ENCODE measurements at regions not wholly inside any gene's neighbourhood (a gene's known extent, or its start where the extent isn't known, plus 50 kb on each side); places are given as distances from the start of the nearest gene placed in this dataset.
"Not testable (repeated sequence)": the region's sequence is repeated elsewhere in the genome, so short reads cannot be mapped to it uniquely, and the experiment has no call there.

DNA sequence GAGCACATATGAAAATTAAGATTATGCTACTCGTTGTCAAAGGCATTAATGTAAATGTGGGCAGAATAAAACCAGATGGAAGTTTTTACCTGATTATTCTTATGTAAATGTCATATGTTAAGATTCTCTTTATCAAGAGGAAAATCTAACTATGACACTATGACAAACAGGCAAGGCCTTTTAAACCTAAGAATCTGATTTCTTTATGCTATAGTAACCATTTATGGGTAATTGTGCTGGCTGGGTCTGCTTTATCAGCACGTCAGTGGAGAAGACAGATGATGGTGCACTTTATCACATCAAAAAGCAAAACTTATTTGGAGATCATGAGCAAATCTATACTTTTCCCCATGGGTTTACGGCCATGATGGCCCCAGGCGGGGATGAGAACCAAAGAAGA lies 412.0 kb upstream of the NOX3 start:
- BruUV-seq (replicated peaks): no TSS peak
- dilution Hi-C loops (cut with HindIII; ENCODE audit: low sequenced_read_pairs, unreplicated experiment): no loop called here
- Histone ChIP-seq H2BK20ac (ENCODE audit: low read depth, low read length) (no peak overlapping the region), H4K8ac (ENCODE audit: low read depth in 2 of 2, low read length in 2 of 2) (no peak overlapping the region), H3K18ac (ENCODE audit: low read depth, low read length) (no peak overlapping the region), H2BK120ac (ENCODE audit: low read depth, low read length) (no peak overlapping the region), H3K9ac (ENCODE audit: low read depth, low read length) (no peak overlapping the region), H4K5ac (ENCODE audit: low read depth, low read length) (no peak overlapping the region), H3K56ac (ENCODE audit: extremely low read depth, insufficient read depth, low read length) (no peak overlapping the region), H4K91ac (ENCODE audit: insufficient read depth, low read depth, low read length) (no peak overlapping the region), H3K9me3 (ENCODE audit: control insufficient read depth, insufficient read depth, low read length) (no peaks in the 10 kb centered on the region), H3K4ac (ENCODE audit: low read depth, low read length) (no peak overlapping the region), H3K14ac (replicated peaks; ENCODE audit: low read depth, low read length) (no peak overlapping the region), H2AK5ac (ENCODE audit: low read depth, low read length) (no peak overlapping the region), H2BK5ac (ENCODE audit: low read depth, low read length, poor library complexity, severe bottlenecking) (no peak overlapping the region), H3K36me3 (ENCODE audit: control insufficient read depth, insufficient read depth, low read length) (no peaks in the 10 kb centered on the region), H3K9me1 (ENCODE audit: insufficient read depth, low read length) (no peaks in the 10 kb centered on the region), H3K4me3 (ENCODE audit: insufficient read depth, low read depth, low read length) (no peak overlapping the region), H2AK9ac (replicated peaks; ENCODE audit: low read depth, low read length, poor library complexity) (no peak overlapping the region), H2BK15ac (ENCODE audit: low read depth, low read length) (no peak overlapping the region), H3K27ac (ENCODE audit: insufficient read depth, low read length) (no peak overlapping the region), H3K4me2 (ENCODE audit: low read depth, low read length) (no peak overlapping the region), H3K79me1 (ENCODE audit: low read depth in 1 of 2, low read length in 2 of 2) (no peaks in the 10 kb centered on the region), H2AFZ (replicated peaks; ENCODE audit: low read length, poor library complexity) (no peak overlapping the region), H3K27me3 (ENCODE audit: control insufficient read depth, insufficient read depth, low read length) (no peaks in the 10 kb centered on the region), H4K20me1 (ENCODE audit: insufficient read depth, low read length) (no peaks in the 10 kb centered on the region), H3K23ac (ENCODE audit: low read depth, low read length) (no peak overlapping the region), H3K4me1 (ENCODE audit: control insufficient read depth, insufficient read depth, low read length) (no peaks in the 10 kb centered on the region)
- DNase-seq: no peak
- intact Hi-C loops (cut with micrococcal nuclease): no loop called here
- TF ChIP-seq POLR2A (IDR thresholded peaks at IDR 0.05; ENCODE audit: low read depth, low read length) (no peak), SMC3 (IDR thresholded peaks at IDR 0.05; ENCODE audit: low read depth, low read length) (no peak)
- in situ Hi-C loops (cut with MboI; ENCODE audit: low sequenced_read_pairs): no loop called here
- ATAC-seq (ENCODE audit: low read depth): no peak
- WGBS, 2 experiments (ENCODE audit: extremely low coverage in 2 of 2, insufficient read length in 1 of 2): no CpG with 5 or more reads among the region's 4 CpGs
- POLR2A ChIA-PET (ENCODE audit: unreplicated experiment): no interaction called here
- CTCF ChIA-PET: no interaction called here

DNA sequence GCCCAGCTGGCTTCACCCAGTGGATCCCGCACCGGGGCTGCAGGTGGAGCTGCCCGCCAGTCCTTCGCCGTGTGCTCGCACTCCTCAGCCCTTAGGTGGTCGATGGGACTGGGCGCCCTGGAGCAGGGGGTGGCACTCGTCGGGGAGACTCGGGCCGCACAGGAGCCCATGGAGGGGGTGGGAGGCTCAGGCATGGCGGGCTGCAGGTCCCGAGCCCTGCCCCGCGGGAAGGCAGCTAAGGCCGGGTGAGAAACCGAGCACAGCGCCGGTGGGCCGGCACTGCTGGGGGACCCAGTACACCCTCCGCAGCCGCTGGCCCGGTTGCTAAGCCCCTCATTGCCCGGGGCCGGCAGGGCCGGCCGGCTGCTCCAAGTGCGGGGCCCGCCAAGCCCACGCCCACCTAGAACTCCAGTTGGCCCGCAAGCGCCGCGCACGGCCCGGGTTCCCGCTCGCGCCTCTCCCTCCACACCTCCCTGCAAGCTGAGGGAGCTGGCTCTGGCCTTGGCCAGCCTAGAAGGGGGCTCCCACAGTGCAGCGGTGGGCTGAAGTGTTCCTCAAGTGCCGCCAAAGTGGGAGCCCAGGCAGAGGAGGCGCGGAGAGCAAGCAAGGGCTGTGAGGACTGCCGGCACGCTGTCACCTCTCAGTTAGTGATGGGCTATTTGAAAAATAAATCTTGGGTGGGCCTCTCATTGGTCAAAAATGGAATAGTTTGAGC lies 411.2 kb upstream of the NOX3 start:
- H2BK5ac ChIP-seq (ENCODE audit: low read depth, low read length, poor library complexity, severe bottlenecking); H3K9me1 ChIP-seq (ENCODE audit: insufficient read depth, low read length); H3K27me3 ChIP-seq (ENCODE audit: control insufficient read depth, insufficient read depth, low read length); H3K14ac ChIP-seq (replicated peaks; ENCODE audit: low read depth, low read length); H2BK15ac ChIP-seq (ENCODE audit: low read depth, low read length); H3K23ac ChIP-seq (ENCODE audit: low read depth, low read length); CTCF ChIA-PET; H3K4me2 ChIP-seq (ENCODE audit: low read depth, low read length); H2BK20ac ChIP-seq (ENCODE audit: low read depth, low read length); POLR2A ChIA-PET (ENCODE audit: unreplicated experiment); intact Hi-C loops (cut with micrococcal nuclease); H3K9me3 ChIP-seq (ENCODE audit: control insufficient read depth, insufficient read depth, low read length); H3K36me3 ChIP-seq (ENCODE audit: control insufficient read depth, insufficient read depth, low read length); H4K20me1 ChIP-seq (ENCODE audit: insufficient read depth, low read length); H2AK5ac ChIP-seq (ENCODE audit: low read depth, low read length); in situ Hi-C loops (cut with MboI; ENCODE audit: low sequenced_read_pairs); H4K5ac ChIP-seq (ENCODE audit: low read depth, low read length); H3K18ac ChIP-seq (ENCODE audit: low read depth, low read length); H3K4me1 ChIP-seq (ENCODE audit: control insufficient read depth, insufficient read depth, low read length); H2AFZ ChIP-seq (replicated peaks; ENCODE audit: low read length, poor library complexity); H4K8ac ChIP-seq (ENCODE audit: low read depth in 2 of 2, low read length in 2 of 2); H4K91ac ChIP-seq (ENCODE audit: insufficient read depth, low read depth, low read length); H2AK9ac ChIP-seq (replicated peaks; ENCODE audit: low read depth, low read length, poor library complexity); H3K27ac ChIP-seq (ENCODE audit: insufficient read depth, low read length); DNase-seq; H3K4ac ChIP-seq (ENCODE audit: low read depth, low read length); H2BK120ac ChIP-seq (ENCODE audit: low read depth, low read length); H3K9ac ChIP-seq (ENCODE audit: low read depth, low read length); H3K4me3 ChIP-seq (ENCODE audit: insufficient read depth, low read depth, low read length); ATAC-seq (ENCODE audit: low read depth); H3K79me1 ChIP-seq (ENCODE audit: low read depth in 1 of 2, low read length in 2 of 2); BruUV-seq (replicated peaks); dilution Hi-C loops (cut with HindIII; ENCODE audit: low sequenced_read_pairs, unreplicated experiment); H3K56ac ChIP-seq (ENCODE audit: extremely low read depth, insufficient read depth, low read length): not testable (repeated sequence)
- WGBS, 2 experiments (ENCODE audit: extremely low coverage in 2 of 2, insufficient read length in 1 of 2): 96% methylated on average over 11 of the region's 46 CpGs; no CpG with 5 or more reads in 1 of the 2 experiments
